Upper lobe of left lung (tissue), 6 donors: ENCODE measurements at regions not wholly inside any gene's neighbourhood (a gene's known extent, or its start where the extent isn't known, plus 50 kb on each side); places are given as distances from the start of the nearest gene placed in this dataset.
"Not testable (repeated sequence)": the region's sequence is repeated elsewhere in the genome, so short reads cannot be mapped to it uniquely, and the experiment has no call there.

Experiments used
- ATAC-seq, 2 donors: fragments of 200-7000 bp; cut with Tn5 transposase; one replicate each; pipeline ENCODE4 v1.9.1; 2022; ENCODE audit warnings: mild to moderate bottlenecking in 2 of 2, moderate library complexity in 2 of 2; ENCODE audit not compliant: low FRiP score in 2 of 2
- DNase-seq, 2 donors: peaks; one replicate each; pipeline ENCODE4 v3.0.0-alpha.2; 2019 to 2020
- H3K27ac ChIP-seq, 4 donors: fragments of 200-600 bp; sonication (generic); one replicate each; pipeline ENCODE4 v1.5.1; 2016 to 2019
- H3K27me3 ChIP-seq, 4 donors: fragments of 200-600 bp; sonication (generic); one replicate each; pipeline ENCODE4 v1.5.1; 2017 to 2019
- H3K36me3 ChIP-seq, 4 donors: fragments of 200-600 bp; sonication (generic); one replicate each; pipeline ENCODE4 v1.5.1; 2016 to 2019
- H3K4me1 ChIP-seq, 4 donors: fragments of 200-600 bp; sonication (generic); one replicate each; pipeline ENCODE4 v1.5.1; 2018 to 2019
- H3K4me3 ChIP-seq, 4 donors: fragments of 200-600 bp; sonication (generic); one replicate each; pipeline ENCODE4 v1.5.1; 2017 to 2019; ENCODE audit warnings: mild to moderate bottlenecking in 2 of 4, moderate library complexity in 1 of 4
- H3K9me3 ChIP-seq, 4 donors: fragments of 200-600 bp; sonication (generic); one replicate each; pipeline ENCODE4 v1.5.1; 2018 to 2019
- EP300 ChIP-seq, 4 donors: sonication (generic); formaldehyde crosslinking; IDR thresholded peaks; one replicate each; pipeline ENCODE4 v1.5.1; 2017; ENCODE audit warnings: antibody characterized with exemption in 4 of 4, control low read depth in 2 of 4
- POLR2A ChIP-seq, 4 donors: fragments of 450-650 bp; IDR thresholded peaks; one replicate each; pipeline ENCODE4 v1.5.1; 2016 to 2017; ENCODE audit warnings: antibody characterized with exemption in 4 of 4, mild to moderate bottlenecking in 2 of 4
- POLR2AphosphoS5 ChIP-seq, 2 donors: sonication (generic); formaldehyde crosslinking; IDR thresholded peaks; one replicate each; pipeline ENCODE4 v1.5.1; 2017; ENCODE audit warnings: antibody characterized with exemption in 2 of 2
- WGBS, 2 donors: methylation state at CpG; one replicate each; pipeline ENCODE4 v1.1.5; 2017 to 2018; 5-methylcytosine and 5-hydroxymethylcytosine counted together
- TF ChIP-seq, protein P1 (sequence below), 6 experiments: fragments of 450-650 bp in 4 of 6; fragments of 200-600 bp in 2 of 6; sonication (generic) in 2 of 6; IDR thresholded peaks; one replicate each; pipeline ENCODE4 v1.5.1; 2016 to 2019; ENCODE audit warnings: antibody characterized with exemption in 6 of 6
- donor health status: DM: no; HTN: no; CAD: no; lungs with moderate emphysema.
- donor health status: DM: no; HTN: yes; CAD: no; lungs with severe emphysema.

DNA sequence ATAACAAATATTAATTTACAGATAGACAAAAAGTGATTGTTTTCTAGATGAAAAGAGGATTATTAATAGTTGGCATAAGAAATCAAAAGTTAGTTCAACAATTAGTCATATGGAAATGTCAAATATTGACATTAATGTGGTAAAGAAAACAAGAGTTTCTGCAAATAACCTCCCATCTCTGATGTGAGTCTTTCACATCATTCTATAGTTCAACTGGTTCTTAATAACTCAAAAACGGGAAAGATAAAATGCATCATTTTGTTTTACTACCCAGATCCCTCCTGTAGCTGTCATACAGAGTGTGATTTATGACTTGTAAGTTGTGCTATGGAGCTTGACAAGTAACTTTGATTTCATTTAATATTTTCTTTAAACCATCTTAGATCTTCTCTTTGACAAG is 594.8 kb downstream of the ZWINT start:
- 43 to 46% methylated on average over 1 of the region's 1 CpG for WGBS, 2 donors
- H3K4me1 ChIP-seq = no peaks in the 10 kb centered on the region
- no peak for ATAC-seq
- no peak overlapping the region for H3K27ac ChIP-seq
- no peaks in the 10 kb centered on the region for H3K9me3 ChIP-seq
- TF ChIP-seq EP300 (IDR thresholded peaks at IDR 0.05) (no peak), POLR2A (IDR thresholded peaks at IDR 0.05) (no peak), POLR2AphosphoS5 (IDR thresholded peaks at IDR 0.05) (no peak)
- TF ChIP-seq, protein P1, sequence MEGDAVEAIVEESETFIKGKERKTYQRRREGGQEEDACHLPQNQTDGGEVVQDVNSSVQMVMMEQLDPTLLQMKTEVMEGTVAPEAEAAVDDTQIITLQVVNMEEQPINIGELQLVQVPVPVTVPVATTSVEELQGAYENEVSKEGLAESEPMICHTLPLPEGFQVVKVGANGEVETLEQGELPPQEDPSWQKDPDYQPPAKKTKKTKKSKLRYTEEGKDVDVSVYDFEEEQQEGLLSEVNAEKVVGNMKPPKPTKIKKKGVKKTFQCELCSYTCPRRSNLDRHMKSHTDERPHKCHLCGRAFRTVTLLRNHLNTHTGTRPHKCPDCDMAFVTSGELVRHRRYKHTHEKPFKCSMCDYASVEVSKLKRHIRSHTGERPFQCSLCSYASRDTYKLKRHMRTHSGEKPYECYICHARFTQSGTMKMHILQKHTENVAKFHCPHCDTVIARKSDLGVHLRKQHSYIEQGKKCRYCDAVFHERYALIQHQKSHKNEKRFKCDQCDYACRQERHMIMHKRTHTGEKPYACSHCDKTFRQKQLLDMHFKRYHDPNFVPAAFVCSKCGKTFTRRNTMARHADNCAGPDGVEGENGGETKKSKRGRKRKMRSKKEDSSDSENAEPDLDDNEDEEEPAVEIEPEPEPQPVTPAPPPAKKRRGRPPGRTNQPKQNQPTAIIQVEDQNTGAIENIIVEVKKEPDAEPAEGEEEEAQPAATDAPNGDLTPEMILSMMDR (IDR thresholded peaks at IDR 0.05) = no peak
- H3K4me3 ChIP-seq = no peak overlapping the region
- H3K27me3 ChIP-seq = no peaks in the 10 kb centered on the region
- H3K36me3 ChIP-seq = no peaks in the 10 kb centered on the region
- no peak for DNase-seq

DNA sequence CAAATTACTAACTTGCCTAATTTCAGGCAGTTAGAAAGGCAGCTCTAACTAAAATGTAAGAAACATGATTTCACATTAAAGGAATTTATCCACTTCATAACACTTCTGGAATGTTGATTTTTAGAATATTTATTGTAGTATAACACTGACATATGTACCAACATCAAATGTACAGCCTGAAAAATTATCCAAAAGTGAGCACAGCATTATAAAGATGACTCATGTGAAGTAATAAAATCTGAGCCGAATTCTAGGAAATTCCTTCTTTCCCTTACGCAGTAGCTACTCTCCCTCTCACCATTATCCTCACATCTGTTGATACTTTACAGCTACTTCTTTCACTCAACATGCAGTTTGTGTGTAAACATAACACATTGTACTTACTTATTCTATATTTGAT is 610.6 kb downstream of the ZWINT start:
- ATAC-seq = no peak
- WGBS, 2 donors = 81 to 87% methylated on average over 2 of the region's 2 CpGs

DNA sequence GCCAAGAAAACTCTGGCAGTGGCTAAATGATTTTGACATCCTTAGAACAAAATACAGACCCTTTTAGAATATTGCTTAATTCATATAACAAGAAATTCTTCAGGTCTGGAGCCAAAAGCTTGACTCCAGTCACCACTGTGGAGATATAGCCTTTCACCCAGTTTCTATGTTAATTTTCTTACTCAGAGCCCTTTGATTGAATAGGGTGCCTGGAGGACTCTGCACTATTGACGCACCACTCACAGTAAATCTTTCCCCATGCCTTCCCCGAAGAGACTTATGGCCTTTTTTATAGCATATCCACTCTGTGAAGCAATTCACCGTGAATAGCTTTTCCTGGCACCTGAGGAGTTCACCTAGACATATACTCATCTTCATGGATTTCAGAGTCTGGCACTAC is 613.8 kb downstream of the ZWINT start:
- ATAC-seq (no peak), DNase-seq (peak in 1 of 2 donors; percentile 40)
- H3K36me3 ChIP-seq = no peaks in the 10 kb centered on the region
- H3K9me3 ChIP-seq = no peaks in the 10 kb centered on the region
- H3K27me3 ChIP-seq = no peaks in the 10 kb centered on the region
- no peak overlapping the region for H3K27ac ChIP-seq
- H3K4me3 ChIP-seq = no peak overlapping the region
- WGBS, 2 donors = 65 to 70% methylated on average over 3 of the region's 3 CpGs
- TF ChIP-seq, protein P1 (IDR thresholded peaks at IDR 0.05) = no peak
- TF ChIP-seq POLR2A (IDR thresholded peaks at IDR 0.05) (no peak), EP300 (IDR thresholded peaks at IDR 0.05) (peak in 1 of 4 donors; percentile 21)
- no peaks in the 10 kb centered on the region for H3K4me1 ChIP-seq

More for the DNA sequence above, 610.6 kb downstream of the ZWINT start:
- H3K9me3 ChIP-seq = no peaks in the 10 kb centered on the region
- H3K4me3 ChIP-seq = no peak overlapping the region
- no peak overlapping the region for H3K27ac ChIP-seq
- H3K27me3 ChIP-seq = no peaks in the 10 kb centered on the region
- DNase-seq = no peak
- no peaks in the 10 kb centered on the region for H3K4me1 ChIP-seq
- H3K36me3 ChIP-seq = no peaks in the 10 kb centered on the region
- TF ChIP-seq, protein P1 (IDR thresholded peaks at IDR 0.05) = no peak

DNA sequence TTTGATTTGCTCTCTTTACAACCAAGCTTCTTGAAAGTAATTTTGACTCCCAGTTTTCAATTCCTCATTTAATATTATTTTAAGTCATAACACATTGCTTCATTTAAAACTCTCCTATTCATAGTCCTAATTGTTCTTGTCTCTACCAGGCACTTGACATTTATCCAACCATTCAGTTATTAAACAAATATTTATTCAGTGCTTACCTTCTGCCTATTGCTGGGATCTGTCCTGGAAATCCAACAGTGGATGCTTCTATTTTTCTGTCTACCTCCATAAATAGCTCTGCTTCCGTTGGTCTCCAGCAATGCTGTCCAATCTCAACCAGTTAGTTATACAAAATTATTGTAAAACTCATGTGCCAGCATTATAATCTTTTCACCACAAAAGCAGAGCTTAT is 615.1 kb downstream of the ZWINT start:
- WGBS, 2 donors = 36 to 52% methylated on average over 1 of the region's 1 CpG
- no peak for ATAC-seq
- no peak for TF ChIP-seq EP300 (IDR thresholded peaks at IDR 0.05)
- TF ChIP-seq POLR2AphosphoS5 (IDR thresholded peaks at IDR 0.05) = no peak
- TF ChIP-seq, protein P1 (IDR thresholded peaks at IDR 0.05) = no peak
- TF ChIP-seq POLR2A (IDR thresholded peaks at IDR 0.05) = no peak
- Histone ChIP-seq H3K27me3 (no peaks in the 10 kb centered on the region), H3K36me3 (no peaks in the 10 kb centered on the region), H3K4me1 (no peaks in the 10 kb centered on the region), H3K4me3 (no peak overlapping the region), H3K27ac (no peak overlapping the region), H3K9me3 (no peaks in the 10 kb centered on the region)
- no peak for DNase-seq

DNA sequence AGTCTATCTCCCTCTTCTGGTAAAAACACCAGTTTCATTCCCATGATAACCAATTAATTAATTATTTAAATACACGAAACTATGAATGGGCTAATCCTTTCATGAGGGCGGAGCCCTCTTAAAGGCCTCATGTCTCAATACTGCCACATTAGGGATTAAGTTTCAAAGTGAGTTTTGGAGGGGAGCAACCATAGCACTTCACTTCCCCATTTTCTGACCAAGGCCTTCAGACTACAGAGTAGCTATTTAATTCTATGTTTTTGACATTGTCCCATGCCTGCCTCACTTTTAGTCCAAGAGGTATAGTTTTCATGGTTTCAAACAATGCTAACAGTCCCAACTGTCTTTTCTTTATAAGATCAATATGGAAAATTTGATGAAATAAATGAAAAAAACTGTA is 618.6 kb downstream of the ZWINT start:
- no peak for TF ChIP-seq POLR2AphosphoS5 (IDR thresholded peaks at IDR 0.05)
- TF ChIP-seq, protein P1 (IDR thresholded peaks at IDR 0.05) = no peak
- H3K27me3 ChIP-seq = no peaks in the 10 kb centered on the region
- WGBS, 2 donors = 73 to 80% methylated on average over 2 of the region's 2 CpGs
- H3K4me3 ChIP-seq = no peak overlapping the region
- no peak for ATAC-seq
- no peaks in the 10 kb centered on the region for H3K9me3 ChIP-seq
- no peaks in the 10 kb centered on the region for H3K36me3 ChIP-seq
- no peaks in the 10 kb centered on the region for H3K4me1 ChIP-seq
- DNase-seq = no peak
- H3K27ac ChIP-seq = no peak overlapping the region

DNA sequence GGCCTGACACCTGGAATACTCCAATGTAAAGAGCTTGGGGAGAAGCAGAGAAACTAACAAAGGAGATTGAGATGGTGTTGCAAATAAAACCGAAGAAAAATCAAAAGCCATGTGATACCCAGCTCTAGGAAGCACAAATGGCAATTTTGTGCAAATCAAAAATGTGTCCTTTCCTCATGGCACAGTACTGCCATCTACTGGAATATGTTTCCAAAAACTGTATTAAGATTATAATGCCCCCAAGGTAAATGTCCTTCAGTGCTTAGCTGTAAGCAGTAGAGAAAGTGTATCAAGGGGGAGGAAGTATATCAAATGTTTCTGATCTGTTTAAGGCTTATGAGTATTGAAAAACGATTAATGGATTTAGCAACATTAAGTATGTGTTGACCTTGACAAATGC is 620.3 kb downstream of the ZWINT start:
- not testable (repeated sequence) for H3K27ac ChIP-seq, H3K4me3 ChIP-seq, H3K4me1 ChIP-seq, H3K9me3 ChIP-seq, DNase-seq, H3K36me3 ChIP-seq, ATAC-seq, H3K27me3 ChIP-seq
- WGBS, 2 donors = 3 to 19% methylated on average over 1 to 2 of the region's 2 CpGs
